ENCODE measurements at regions not wholly inside any gene's neighbourhood (a gene's known extent, or its start where the extent isn't known, plus 50 kb on each side); places are given as distances from the start of the nearest gene placed in this dataset.
"Not testable (repeated sequence)": the region's sequence is repeated elsewhere in the genome, so short reads cannot be mapped to it uniquely, and the experiment has no call there.

GRCh38 chr1:157352817-157353408 is 199.4 kb downstream of the FCRL5 start:
- DNase-seq (ENCODE audit: low read depth), result no peak
- TF ChIP-seq CTCF (IDR thresholded peaks at IDR 0.05; ENCODE audit: low read depth, low read length, missing control alignments), result no peak
- H3K4me3 ChIP-seq (ENCODE audit: low read depth, low read length), result no peak overlapping the region

GRCh38 chr1:157352216-157352615 is 200.1 kb downstream of the FCRL5 start:
- no peak for TF ChIP-seq CTCF (IDR thresholded peaks at IDR 0.05; ENCODE audit: low read depth, low read length, missing control alignments)
- H3K4me3 ChIP-seq (ENCODE audit: low read depth, low read length), result no peak overlapping the region
- no peak for DNase-seq (ENCODE audit: low read depth)

GRCh38 chr1:157351800-157352199 is 200.5 kb downstream of the FCRL5 start:
- H3K4me3 ChIP-seq (ENCODE audit: low read depth, low read length); DNase-seq (ENCODE audit: low read depth): not testable (repeated sequence)

- TF ChIP-seq CTCF (IDR thresholded peaks at IDR 0.05; ENCODE audit: low read depth, low read length, missing control alignments), result no peak
- no peak overlapping the region for H3K4me3 ChIP-seq (ENCODE audit: low read depth, low read length)
- DNase-seq (ENCODE audit: low read depth), result no peak
Observed at GRCh38 chr1:157348538-157349480, 203.5 kb downstream of the FCRL5 start.

GRCh38 chr1:157347506-157347905 is 204.8 kb downstream of the FCRL5 start:
- no peak overlapping the region for H3K4me3 ChIP-seq (ENCODE audit: low read depth, low read length)
- no peak for DNase-seq (ENCODE audit: low read depth)
- TF ChIP-seq CTCF (IDR thresholded peaks at IDR 0.05; ENCODE audit: low read depth, low read length, missing control alignments), result peak; percentile 18

GRCh38 chr1:157337785-157338184 is 199.6 kb upstream of the ETV3 start:
- not testable (repeated sequence) for DNase-seq (ENCODE audit: low read depth); H3K4me3 ChIP-seq (ENCODE audit: low read depth, low read length)

- H3K4me3 ChIP-seq (ENCODE audit: low read depth, low read length), result no peak overlapping the region
- no peak for DNase-seq (ENCODE audit: low read depth)
Observed at GRCh38 chr1:157335056-157335455, 196.9 kb upstream of the ETV3 start.

More at GRCh38 chr1:157335056-157335455, 196.9 kb upstream of the ETV3 start:
- TF ChIP-seq CTCF (IDR thresholded peaks at IDR 0.05; ENCODE audit: low read depth, low read length, missing control alignments), result no peak
